ENCODE measurements at regions not wholly inside any gene's neighbourhood (a gene's known extent, or its start where the extent isn't known, plus 50 kb on each side); places are given as distances from the start of the nearest gene placed in this dataset.

DNA sequence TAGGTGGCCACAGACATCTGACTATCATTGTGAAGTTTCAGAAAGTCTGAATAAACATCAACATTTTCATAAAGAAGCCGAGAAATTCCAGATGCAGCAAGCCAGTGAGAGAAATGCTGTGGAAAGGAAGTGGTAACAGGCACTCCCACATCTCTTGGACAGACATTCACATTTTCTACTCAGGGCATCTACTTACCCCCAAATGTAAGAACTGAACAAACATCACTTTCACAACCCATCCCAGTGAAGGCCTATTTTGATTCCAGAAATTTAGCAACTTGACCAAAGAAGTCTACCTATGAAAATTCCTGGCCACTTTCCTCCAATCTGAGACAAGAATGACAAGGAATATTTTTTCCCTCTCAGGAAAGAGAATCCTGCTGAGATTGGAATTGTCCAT, 224.8 kb upstream of the DCBLD2 start:
- H3K9me3 Mint-ChIP-seq: peaks cover 0 to 5% (median 0%) of the 10 kb centered on the region in 7 donors
- no peaks in the 10 kb centered on the region for H3K4me1 Mint-ChIP-seq
- no peak for DNase-seq
- ATAC-seq (ENCODE audit: low read depth in 2 of 2): no peak
- H3K27me3 Mint-ChIP-seq: no peaks in the 10 kb centered on the region
- no peak overlapping the region for H3K4me3 Mint-ChIP-seq
- no peaks in the 10 kb centered on the region for H3K36me3 Mint-ChIP-seq
- no peak overlapping the region for H3K27ac Mint-ChIP-seq

DNA sequence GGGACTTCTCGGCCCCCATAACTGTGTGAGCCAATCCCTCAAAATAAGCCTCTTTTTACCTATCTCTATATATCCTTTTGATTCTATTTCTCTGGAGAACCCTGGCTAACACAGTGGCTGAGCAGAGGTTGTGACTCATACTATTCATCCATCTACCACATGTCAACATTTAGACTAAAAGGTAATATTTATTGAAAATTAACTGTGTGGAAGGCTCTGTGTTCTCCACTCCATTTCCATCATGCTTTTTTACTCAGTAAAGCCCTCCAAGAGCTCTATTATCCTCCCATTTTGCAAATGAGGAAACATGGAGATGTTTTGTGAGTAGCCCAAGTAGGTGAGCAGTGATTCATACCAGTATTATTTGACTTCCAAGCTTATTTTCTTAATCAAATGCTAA, 217.9 kb upstream of the DCBLD2 start:
- DNase-seq (no peak), ATAC-seq (ENCODE audit: low read depth in 2 of 2) (no peak)
- H3K27me3 Mint-ChIP-seq: peaks cover 0 to 7% (median 0%) of the 10 kb centered on the region in 3 donors
- no peaks in the 10 kb centered on the region for H3K4me1 Mint-ChIP-seq
- H3K36me3 Mint-ChIP-seq: no peaks in the 10 kb centered on the region
- H3K4me3 Mint-ChIP-seq: no peak overlapping the region
- no peak overlapping the region for H3K27ac Mint-ChIP-seq
- peaks cover 0 to 7% (median 2%) of the 10 kb centered on the region in 7 donors for H3K9me3 Mint-ChIP-seq

DNA sequence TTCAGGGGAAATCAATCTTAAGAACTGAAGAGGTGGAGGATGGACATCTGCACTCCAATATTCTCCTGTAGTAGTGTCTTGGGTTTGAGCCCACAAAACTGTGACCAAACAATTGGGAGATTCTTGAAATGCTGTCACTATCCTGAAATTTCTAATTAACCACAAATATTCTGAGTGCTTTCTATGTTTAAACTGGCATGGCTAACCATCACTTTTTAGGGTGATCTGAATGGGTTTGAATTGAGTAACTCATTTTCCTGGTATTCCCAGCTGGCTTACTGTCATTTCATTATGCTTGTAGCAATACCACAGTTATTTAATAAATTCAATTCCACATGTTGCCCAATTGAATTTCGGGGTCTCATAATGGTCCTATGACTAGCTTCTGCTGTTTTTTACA, 216.9 kb upstream of the DCBLD2 start:
- ATAC-seq (ENCODE audit: low read depth in 2 of 2) (no peak), DNase-seq (no peak)
- H3K9me3 Mint-ChIP-seq: peaks cover 0 to 7% (median 2%) of the 10 kb centered on the region in 7 donors
- no peak overlapping the region for H3K27ac Mint-ChIP-seq
- no peaks in the 10 kb centered on the region for H3K4me1 Mint-ChIP-seq
- H3K27me3 Mint-ChIP-seq: peaks cover 0 to 7% (median 0%) of the 10 kb centered on the region in 3 donors
- no peak overlapping the region for H3K4me3 Mint-ChIP-seq
- H3K36me3 Mint-ChIP-seq: no peaks in the 10 kb centered on the region

DNA sequence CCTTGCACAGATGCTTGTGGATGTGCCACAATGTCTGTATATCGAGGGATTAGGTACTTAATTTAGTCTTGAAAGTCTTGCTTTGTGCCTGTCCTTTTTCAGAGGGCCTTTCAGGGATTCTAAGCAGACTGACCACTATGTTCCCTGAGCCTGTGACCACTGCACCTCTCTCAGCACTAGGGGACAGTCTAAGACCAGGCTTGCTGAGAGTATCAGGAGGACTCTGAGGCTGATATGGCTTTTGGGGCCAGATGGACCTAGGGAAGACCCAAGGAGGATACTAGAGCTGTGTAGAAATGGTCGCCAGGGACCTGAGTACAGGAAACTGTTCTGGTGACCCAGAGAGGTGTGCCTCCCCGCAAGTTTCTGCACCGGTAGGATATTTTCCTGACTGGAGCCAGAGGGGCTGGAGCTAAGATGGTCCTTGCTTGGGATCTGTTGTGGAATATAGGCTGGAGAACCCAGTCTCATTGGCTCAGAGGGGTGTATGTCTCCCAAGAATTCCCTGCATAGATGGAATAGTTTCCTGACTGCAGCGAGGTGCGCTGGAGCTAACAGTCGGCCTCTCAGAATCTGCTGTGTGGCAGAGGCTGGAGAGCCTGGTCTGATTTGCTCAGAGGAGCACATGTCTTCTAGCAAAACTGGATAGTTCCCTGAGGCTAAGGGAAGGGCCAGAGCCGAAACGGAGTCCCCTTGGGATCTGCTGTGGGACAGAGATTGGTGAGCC, 213.2 kb upstream of the DCBLD2 start:
- H3K36me3 Mint-ChIP-seq: no peaks in the 10 kb centered on the region
- no peak overlapping the region for H3K27ac Mint-ChIP-seq
- no peak overlapping the region for H3K4me3 Mint-ChIP-seq
- no peaks in the 10 kb centered on the region for H3K4me1 Mint-ChIP-seq
- H3K9me3 Mint-ChIP-seq: peaks cover 0 to 7% (median 0%) of the 10 kb centered on the region in 7 donors
- DNase-seq (no peak), ATAC-seq (ENCODE audit: low read depth in 2 of 2) (no peak)
- H3K27me3 Mint-ChIP-seq: peaks cover 0 to 3% (median 1%) of the 10 kb centered on the region in 3 donors

DNA sequence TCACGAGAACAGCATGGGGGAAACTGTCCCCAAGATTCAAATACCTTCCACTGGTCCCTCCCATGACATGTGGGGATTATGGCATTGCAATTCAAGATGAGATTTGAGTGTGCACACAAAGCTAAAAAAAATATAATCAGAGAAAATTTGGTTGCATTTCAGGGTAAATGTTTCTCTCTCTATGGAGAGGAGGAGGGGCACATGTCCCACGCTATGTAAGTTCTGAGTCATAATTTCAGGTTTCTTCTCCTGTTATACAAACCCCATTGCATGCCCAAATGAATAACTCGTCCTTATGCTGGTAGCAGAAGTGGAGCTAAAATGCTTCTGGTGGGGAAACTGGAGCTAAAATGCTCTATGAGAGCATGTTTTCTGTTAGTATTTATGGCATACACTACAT, 209.7 kb upstream of the DCBLD2 start:
- Mint-ChIP-seq H3K27ac (no peak overlapping the region), H3K4me3 (no peak overlapping the region), H3K27me3 (peaks cover 0 to 5% (median 2%) of the 10 kb centered on the region in 3 donors), H3K4me1 (no peaks in the 10 kb centered on the region), H3K9me3 (peaks cover 0 to 7% (median 2%) of the 10 kb centered on the region in 7 donors), H3K36me3 (no peaks in the 10 kb centered on the region)
- no peak for DNase-seq
- no peak for ATAC-seq (ENCODE audit: low read depth in 2 of 2)

DNA sequence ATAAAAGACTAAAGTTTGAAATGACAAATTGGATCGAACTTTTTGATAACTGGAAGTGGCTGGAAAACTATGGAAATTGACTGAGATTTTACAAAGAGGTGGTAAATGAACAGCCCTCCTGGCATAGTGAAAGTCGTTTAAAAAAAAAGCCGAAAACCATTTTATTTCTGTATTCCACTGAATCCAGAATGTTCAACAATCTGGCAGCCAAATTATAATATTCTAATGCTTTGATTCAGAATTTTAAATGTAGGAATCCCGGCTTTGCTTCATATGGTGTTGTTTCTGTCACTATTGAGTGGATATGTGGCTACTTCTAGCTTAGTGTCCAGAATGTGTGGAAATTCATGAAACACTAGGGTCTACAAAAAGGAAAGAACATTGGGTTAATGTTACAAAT, 208.9 kb upstream of the DCBLD2 start:
- ATAC-seq (ENCODE audit: low read depth in 2 of 2): no peak
- Mint-ChIP-seq H3K9me3 (peaks cover 0 to 7% (median 2%) of the 10 kb centered on the region in 7 donors), H3K27me3 (peaks cover 0 to 5% (median 0%) of the 10 kb centered on the region in 3 donors), H3K4me3 (no peak overlapping the region), H3K4me1 (no peaks in the 10 kb centered on the region), H3K36me3 (no peaks in the 10 kb centered on the region), H3K27ac (no peak overlapping the region)
- DNase-seq: no peak

DNA sequence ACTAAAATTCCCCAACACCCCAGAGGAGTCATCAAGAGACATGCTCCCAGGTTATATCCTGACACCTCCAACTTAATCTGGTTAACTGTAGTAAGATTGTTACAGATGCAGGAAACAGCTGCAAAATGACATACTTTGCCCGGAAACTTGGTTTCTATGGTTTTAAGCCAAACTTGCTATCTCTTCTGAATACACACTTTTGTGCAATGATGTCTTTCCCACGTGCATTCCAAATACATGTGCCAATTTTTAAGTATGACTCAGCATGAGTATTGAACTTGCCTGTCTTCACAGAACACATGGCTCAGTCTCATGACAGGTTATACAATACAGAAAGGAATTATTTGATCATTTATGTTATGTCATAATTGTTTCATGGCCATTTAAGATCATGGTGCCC, 207.0 kb upstream of the DCBLD2 start:
- H3K27ac Mint-ChIP-seq: no peak overlapping the region
- DNase-seq (no peak), ATAC-seq (ENCODE audit: low read depth in 2 of 2) (no peak)
- no peaks in the 10 kb centered on the region for H3K4me1 Mint-ChIP-seq
- no peak overlapping the region for H3K4me3 Mint-ChIP-seq
- H3K9me3 Mint-ChIP-seq: peaks cover 0 to 5% (median 0%) of the 10 kb centered on the region in 7 donors
- H3K36me3 Mint-ChIP-seq: no peaks in the 10 kb centered on the region
- H3K27me3 Mint-ChIP-seq: peaks cover 0 to 5% (median 0%) of the 10 kb centered on the region in 3 donors

DNA sequence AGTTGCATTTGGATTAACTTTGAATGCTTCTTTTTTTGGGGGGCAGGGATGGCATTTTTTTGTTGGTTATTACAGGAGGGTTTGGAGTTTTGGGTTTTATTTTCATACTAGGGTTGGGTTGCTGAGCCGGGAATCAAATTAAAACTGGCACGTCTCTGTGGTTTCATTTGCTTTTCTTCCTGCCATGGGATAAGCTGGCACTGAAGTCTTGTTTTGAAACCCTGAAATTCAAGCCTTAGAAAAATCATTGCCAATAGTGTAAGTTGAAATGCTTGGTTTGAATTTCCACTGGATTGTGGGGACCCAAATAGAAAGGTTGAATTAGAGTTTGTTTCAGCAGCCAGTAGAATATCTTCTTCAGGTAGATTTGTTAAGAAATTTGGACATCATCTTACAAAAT, 193.1 kb upstream of the DCBLD2 start:
- peaks cover 0 to 2% (median 0%) of the 10 kb centered on the region in 7 donors for H3K9me3 Mint-ChIP-seq
- no peaks in the 10 kb centered on the region for H3K36me3 Mint-ChIP-seq
- H3K4me3 Mint-ChIP-seq: no peak overlapping the region
- DNase-seq (no peak), ATAC-seq (ENCODE audit: low read depth in 2 of 2) (no peak)
- H3K4me1 Mint-ChIP-seq: no peaks in the 10 kb centered on the region
- peaks cover 0 to 7% (median 0%) of the 10 kb centered on the region in 3 donors for H3K27me3 Mint-ChIP-seq
- H3K27ac Mint-ChIP-seq: no peak overlapping the region

DNA sequence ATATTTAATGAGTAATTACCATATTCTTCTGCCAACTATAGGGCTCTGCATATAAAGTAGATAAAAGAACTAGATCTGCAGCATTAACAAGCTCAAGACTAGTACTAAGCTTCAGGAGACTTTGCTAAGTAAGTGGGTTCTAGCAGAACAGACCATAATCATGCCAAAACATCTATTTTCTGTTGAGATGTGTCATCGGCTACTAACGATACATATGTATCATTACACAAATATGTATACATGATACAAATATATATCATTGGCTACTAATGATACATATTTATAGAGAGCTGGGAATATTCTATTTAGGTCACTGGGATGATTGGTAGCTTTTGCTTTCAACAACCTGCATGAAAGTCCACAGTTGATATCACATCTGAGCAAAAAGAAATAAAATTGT, 185.8 kb upstream of the DCBLD2 start:
- no peak for ATAC-seq (ENCODE audit: low read depth in 2 of 2)

DNA sequence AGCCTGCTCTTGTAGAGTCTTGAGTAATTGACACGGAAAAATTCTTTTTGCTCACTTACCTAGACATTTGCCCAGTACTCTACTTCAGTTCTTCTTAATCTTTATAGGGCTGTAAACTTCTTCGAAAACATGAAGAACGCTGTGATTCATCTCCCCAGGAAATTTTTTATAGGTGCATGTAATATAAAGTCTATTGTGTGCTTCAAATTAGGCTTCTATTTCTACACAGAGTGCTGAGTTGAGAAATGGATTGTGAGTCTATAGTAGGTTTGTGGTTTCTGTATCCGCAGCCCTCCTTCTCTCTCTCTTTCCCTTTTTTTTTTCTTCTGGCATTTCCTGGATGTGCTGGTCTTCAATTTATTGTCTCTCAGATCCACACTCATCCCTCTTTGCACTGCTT, 183.3 kb upstream of the DCBLD2 start:
- Mint-ChIP-seq H3K27ac (no peak overlapping the region), H3K27me3 (peaks cover 0 to 13% (median 0%) of the 10 kb centered on the region in 3 donors), H3K4me1 (no peaks in the 10 kb centered on the region), H3K4me3 (no peak overlapping the region), H3K9me3 (peaks cover 0 to 5% (median 0%) of the 10 kb centered on the region in 7 donors), H3K36me3 (no peaks in the 10 kb centered on the region)
- ATAC-seq (ENCODE audit: low read depth in 2 of 2) (no peak), DNase-seq (no peak)

More for the DNA sequence above, 185.8 kb upstream of the DCBLD2 start:
- H3K27ac Mint-ChIP-seq: no peak overlapping the region
- peaks cover 0 to 5% (median 0%) of the 10 kb centered on the region in 7 donors for H3K9me3 Mint-ChIP-seq
- no peaks in the 10 kb centered on the region for H3K4me1 Mint-ChIP-seq
- no peaks in the 10 kb centered on the region for H3K36me3 Mint-ChIP-seq
- H3K27me3 Mint-ChIP-seq: peaks cover 0 to 13% (median 0%) of the 10 kb centered on the region in 3 donors
- no peak overlapping the region for H3K4me3 Mint-ChIP-seq
- DNase-seq: no peak

DNA sequence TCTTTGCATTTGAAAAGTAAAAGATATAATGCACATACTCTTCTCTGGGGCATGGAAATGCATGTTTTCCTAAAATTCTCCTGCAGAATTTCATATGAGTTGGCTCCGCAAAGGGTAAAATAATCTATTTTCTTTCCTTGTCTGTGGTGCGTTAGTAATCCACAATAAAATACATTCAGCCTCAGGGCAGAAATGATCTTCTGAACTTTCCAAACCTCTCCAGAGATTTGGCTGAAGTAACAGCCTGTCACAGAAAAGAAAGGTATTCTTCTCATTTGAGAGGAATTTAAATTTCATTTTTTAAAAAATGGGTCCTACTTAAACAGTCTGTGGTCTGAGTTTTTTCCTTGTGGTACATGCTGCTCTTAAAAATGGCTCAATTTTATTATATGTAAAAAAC, 182.7 kb upstream of the DCBLD2 start:
- Mint-ChIP-seq H3K27ac (no peak overlapping the region), H3K4me3 (no peak overlapping the region)
- DNase-seq: no peak

DNA sequence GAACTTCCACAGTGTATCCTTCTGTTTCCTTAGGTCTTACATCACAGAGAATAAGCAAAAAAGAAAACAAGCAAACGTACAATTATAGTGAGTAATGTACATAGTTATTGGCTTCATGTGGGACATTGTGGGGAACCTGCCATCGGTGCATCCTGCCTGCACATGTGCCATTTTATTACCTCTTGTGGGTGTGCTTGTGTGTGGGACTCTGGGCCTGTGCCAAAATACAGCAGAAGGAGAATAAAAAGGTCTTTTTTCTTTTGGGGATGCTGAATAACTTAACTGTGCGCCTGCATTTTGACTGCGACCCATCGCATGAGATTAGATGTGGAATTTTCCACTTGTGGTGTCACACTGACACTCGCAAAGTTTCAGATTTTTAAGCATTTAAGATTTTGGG, 169.6 kb upstream of the DCBLD2 start:
- no peak for DNase-seq
- H3K27me3 Mint-ChIP-seq: peaks cover 0 to 3% (median 0%) of the 10 kb centered on the region in 3 donors
- no peak overlapping the region for H3K4me3 Mint-ChIP-seq
- H3K27ac Mint-ChIP-seq: no peak overlapping the region
- no peaks in the 10 kb centered on the region for H3K4me1 Mint-ChIP-seq
- H3K9me3 Mint-ChIP-seq: peaks cover 0 to 13% (median 4%) of the 10 kb centered on the region in 7 donors
- no peaks in the 10 kb centered on the region for H3K36me3 Mint-ChIP-seq
- no peak for ATAC-seq (ENCODE audit: low read depth in 2 of 2)

More for the DNA sequence above, 182.7 kb upstream of the DCBLD2 start:
- H3K36me3 Mint-ChIP-seq: no peaks in the 10 kb centered on the region
- H3K27me3 Mint-ChIP-seq: peaks cover 0 to 10% (median 0%) of the 10 kb centered on the region in 3 donors
- H3K9me3 Mint-ChIP-seq: peaks cover 0 to 5% (median 0%) of the 10 kb centered on the region in 7 donors
- no peak for ATAC-seq (ENCODE audit: low read depth in 2 of 2)
- no peaks in the 10 kb centered on the region for H3K4me1 Mint-ChIP-seq

DNA sequence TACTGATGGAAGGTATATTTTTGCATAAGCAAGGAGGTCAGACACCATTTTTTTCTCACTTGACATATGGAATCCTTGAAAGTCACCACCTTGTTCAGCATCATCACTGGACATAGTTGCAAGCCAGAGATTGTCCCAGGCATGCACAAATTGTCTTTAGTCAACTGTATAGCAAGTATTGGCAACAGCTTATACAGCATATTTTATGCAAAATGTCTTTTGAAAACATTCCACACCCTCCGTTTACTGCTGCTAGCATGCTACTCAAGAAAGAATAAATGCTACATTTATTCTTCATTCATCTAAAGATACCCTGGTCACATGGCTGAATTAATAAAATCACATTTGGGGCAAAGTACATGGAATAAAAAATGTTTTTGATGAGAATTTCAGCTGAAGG, 168.5 kb upstream of the DCBLD2 start:
- DNase-seq (no peak), ATAC-seq (ENCODE audit: low read depth in 2 of 2) (no peak)
- peaks cover 0 to 5% (median 3%) of the 10 kb centered on the region in 3 donors for H3K27me3 Mint-ChIP-seq
- H3K4me1 Mint-ChIP-seq: no peaks in the 10 kb centered on the region
- H3K27ac Mint-ChIP-seq: no peak overlapping the region
- H3K9me3 Mint-ChIP-seq: peaks cover 0 to 13% (median 6%) of the 10 kb centered on the region in 7 donors
- no peak overlapping the region for H3K4me3 Mint-ChIP-seq
- peaks cover 0 to 5% of the 10 kb centered on the region in 2 donors for H3K36me3 Mint-ChIP-seq

DNA sequence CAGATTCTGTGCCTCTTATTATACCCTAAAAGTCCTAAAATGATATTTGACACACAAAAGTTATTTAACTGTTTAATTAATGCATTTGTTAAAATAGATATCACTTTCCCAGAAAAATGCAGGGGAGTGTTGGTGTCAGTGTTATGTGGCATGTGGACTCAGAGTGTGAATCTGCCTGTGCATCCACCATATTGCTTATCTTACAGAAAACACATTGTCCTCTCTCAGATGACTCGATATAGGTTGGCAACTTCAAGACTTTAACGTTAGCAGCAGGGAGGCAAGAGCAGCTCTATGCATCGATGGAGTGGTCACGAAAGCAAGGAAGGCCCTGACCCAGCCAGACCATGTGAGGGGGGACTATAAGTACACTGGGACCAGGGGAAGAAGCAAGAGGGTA, 165.4 kb upstream of the DCBLD2 start:
- Mint-ChIP-seq H3K36me3 (peaks cover 0 to 7% of the 10 kb centered on the region in 2 donors), H3K27me3 (peaks cover 0 to 5% (median 3%) of the 10 kb centered on the region in 3 donors)

More for the DNA sequence above, 165.4 kb upstream of the DCBLD2 start:
- DNase-seq (no peak), ATAC-seq (ENCODE audit: low read depth in 2 of 2) (no peak)
- no peak overlapping the region for H3K4me3 Mint-ChIP-seq
- no peak overlapping the region for H3K27ac Mint-ChIP-seq
- no peaks in the 10 kb centered on the region for H3K4me1 Mint-ChIP-seq
- H3K9me3 Mint-ChIP-seq: peaks cover 0 to 9% (median 2%) of the 10 kb centered on the region in 7 donors

Measured in naive B cell (primary cell).